ENCODE measurements at regions not wholly inside any gene's neighbourhood (a gene's known extent, or its start where the extent isn't known, plus 50 kb on each side); places are given as distances from the start of the nearest gene placed in this dataset.
"Not testable (repeated sequence)": the region's sequence is repeated elsewhere in the genome, so short reads cannot be mapped to it uniquely, and the experiment has no call there.

DNA sequence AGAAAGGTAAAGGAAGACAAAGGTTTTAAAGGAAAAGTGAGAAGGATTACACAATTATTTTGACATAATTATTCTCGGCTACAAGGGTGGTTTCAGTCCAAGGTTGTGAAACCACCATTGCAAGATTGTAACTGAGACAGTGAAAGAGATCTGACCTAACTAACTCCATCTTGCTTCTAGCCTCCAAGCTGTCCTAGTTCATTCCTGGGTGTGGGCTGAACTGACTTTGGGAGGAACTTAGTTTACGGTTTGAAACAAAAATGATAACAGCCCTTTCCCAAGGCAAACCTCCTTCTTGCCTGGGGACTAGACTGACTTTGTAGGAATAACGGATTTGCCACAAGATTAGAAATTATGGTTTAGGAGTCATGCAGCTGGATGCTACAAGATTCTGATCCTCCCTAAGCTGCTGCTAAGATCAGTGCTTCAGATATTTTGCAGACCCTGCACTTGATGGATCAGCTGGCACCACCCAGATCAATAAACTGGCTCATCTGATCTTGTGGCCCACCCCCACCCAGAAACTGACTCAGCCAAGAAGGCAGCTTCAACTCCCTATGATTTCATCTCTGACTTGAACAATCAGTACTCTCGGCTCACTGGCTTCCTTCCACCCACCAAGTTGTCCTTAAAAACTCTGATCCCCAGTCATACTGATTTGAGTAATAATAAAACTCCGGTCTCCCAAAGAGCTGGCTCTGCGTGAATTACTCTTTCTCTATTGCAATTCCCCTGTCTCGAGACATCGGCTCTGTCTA is 57.7 kb upstream of the AADACL2 start:
- DNase-seq: peak in 1 of 2 donors; percentile 34

DNA sequence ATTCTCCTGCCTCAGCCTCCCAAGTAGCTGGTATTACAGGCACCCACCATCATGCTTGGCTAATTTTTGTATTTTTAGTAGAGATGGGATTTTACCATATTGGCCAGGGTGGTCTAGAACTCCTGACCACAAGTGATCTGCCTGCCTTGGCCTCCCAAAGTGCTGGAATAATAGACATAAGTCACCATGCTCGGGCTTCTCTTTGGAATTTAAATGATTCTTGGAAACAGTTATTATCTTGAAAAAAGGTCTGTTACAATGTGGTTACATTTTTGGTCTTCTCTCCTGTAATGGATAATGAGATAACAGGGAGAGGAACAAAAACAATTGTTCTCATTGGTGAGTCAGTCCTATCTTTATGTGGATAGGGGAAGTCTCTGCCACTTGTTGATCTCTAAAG is 59.8 kb upstream of the AADACL2 start:
- DNase-seq: peak in 1 of 2 donors; percentile 3

DNA sequence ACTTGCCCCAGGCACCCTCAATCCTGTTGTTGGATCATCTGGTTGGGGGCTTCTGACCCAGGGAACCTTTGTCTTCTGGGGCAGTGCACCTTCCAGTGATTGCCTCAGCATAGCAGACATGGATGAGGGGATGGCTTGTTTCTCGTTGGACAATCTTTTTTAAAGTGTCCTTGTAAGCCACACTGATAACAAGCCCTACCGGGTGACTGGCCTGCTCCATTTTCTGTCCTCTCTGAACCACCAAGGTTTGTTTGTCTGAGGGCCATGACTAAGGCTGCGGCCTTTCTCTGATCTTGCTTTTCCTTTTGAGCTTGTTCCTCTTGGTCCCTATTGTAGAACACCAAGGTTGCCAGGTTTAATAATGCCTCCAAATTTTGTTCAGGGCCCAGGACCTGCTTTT is 66.0 kb upstream of the AADACL2 start:
- DNase-seq: not testable (repeated sequence)

DNA sequence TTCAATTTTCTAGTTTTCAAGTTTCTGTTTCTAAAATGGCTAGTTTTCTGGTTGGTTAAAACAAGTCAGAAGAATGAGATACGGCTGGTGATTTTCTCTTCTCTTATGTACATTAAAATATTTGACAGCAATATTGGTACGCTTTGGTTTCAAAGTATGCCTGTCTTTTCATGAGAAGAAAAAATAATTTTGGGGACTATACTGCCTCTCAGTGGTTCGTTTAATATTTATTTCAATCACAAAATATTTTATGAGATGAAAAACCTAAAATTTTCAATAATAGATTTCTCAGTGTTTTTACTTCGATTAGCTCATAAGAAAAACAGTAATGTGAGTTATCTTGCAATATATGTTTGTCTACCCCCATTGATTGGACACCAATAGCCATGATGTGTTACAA is 72.8 kb upstream of the AADACL2 start:
- DNase-seq: no peak

DNA sequence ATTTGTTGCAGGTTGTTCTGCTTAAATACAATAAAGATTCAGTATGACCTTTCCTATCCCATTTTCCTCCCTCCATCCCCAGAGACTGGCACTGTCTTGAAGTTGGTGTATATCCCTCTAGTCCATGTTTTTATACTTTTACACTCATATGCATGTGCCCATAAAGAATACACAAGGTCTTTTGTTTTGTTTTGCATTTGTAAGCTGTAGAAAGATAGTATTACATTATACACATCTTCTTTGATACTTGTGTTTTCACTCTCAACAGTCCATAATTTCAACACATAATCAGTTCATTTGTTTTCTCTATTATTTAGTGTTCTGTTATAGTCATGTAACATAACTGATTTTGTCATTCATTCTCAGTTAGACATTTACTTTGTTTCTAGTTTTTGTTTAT is 88.7 kb upstream of the AADACL2 start:
- DNase-seq: no peak

DNA sequence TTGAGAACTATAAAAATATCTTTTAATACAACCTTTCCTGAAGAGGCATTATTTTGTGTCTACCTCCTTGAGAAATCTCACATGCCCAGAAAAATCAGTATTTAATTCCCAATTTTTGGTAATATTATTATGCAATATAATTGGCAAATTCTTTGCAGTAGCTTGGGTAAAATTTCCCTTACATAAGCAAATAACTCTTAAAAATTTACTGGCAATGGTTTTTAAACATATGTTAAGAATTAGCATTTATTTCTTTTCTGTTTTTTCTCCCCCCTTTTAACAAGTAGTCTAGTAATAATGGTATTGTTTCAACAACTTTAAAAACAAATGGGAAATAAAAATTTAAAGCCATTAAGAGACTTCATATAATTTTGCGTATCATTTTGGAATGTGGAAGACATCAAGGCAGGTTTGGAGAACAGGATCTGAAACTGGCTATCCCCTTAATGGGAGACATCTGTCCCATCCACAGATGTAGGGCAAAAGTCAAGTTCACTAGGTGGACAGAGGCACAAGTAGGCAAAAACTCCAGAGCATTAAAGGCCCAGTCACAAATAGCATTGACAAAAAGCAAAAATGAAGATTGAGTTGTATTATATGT is 89.6 kb upstream of the AADACL2 start:
- DNase-seq: no peak

DNA sequence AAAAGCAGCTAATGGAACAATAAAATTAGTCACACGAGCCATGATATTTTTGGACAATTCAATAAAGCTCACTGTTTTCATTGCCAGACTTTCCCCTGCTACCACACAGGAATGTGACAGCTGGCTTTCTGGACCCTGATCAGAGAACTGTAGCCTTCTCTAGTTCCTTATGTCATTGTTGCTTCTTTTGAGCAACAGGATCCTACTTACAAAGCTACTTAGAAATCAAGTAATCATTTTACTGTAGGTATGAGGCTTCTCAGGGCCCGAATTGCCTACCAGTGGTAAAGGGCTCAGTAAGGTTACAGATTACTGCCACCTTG is 94.3 kb upstream of the AADACL2 start:
- no peak for DNase-seq

DNA sequence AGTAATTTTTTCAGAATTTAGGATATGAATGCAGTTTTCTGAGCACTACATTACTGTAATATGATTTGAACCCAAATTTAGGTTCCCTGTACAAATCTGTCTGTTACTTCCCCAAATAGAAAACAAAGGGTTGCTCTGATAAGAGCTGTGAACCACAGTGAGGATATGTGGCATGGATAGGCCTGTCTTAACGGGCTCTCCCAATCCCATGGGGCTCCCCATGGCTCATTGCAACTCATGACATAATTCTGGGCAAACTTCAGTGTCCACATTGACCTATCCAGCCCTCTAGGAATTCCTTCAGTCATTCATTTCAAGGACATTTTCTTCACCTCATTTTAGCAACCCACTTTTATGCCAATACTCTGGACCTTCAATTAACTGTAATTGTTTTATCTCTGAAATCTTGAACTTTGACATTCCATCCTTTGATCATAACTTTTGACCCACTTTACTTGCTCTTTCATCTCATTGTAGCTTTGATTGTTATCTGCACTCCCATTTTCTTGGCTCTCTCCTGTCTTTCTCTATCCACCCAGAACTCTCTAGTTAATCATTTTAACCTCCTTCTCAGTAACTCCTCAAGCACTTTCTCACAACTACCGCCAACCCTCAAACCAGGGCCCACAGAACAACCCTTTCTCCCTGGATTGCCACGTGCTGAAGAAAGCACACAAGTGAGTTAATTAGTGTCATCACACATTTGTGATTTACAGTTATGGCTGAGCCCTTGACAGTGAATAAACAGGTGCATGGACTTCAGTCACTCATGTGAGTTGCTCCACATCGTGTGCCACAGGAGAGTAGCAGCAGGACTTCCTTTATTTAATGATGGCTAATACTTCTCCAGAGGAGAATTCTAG is 94.9 kb upstream of the AADACL2 start:
- DNase-seq: no peak

DNA sequence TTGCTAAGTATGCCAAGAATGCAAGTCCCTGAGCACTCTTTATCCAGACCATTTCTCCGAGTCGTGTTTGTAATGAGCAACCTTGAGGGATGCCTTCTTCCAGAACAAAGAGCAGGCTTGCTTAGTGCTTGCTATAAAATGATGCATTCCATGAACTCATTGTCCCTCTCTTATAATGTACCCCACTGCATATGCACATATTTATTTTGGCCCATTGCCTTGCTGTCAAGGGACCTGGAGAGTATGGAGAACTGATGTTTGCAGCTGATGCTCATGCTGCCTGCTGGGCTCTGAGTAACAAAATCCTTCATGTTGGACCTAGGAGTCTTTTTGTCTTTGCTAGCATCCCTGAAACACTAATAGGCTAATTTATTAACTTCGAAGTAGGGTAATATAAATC is 97.8 kb upstream of the AADACL2 start:
- DNase-seq: no peak

DNA sequence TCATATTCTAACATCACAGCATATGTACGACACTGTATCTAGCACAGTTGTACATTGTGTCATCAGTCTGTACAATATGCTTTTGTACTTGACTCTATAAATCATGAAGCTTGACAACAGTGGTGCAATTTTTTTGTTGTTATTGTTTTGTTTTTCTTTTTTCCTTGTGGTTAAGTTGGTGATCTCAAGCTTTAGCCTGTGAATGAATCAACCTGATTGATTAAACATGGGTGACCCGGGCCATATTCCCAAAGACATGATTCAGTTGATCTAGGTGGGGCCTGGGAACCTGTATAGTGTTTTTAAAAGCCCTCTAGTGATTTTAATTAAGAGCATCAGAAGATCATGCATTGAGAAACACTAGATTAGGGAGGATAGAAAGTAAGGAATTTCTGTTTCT is 101.8 kb upstream of the AADACL2 start:
- DNase-seq: no peak

DNA sequence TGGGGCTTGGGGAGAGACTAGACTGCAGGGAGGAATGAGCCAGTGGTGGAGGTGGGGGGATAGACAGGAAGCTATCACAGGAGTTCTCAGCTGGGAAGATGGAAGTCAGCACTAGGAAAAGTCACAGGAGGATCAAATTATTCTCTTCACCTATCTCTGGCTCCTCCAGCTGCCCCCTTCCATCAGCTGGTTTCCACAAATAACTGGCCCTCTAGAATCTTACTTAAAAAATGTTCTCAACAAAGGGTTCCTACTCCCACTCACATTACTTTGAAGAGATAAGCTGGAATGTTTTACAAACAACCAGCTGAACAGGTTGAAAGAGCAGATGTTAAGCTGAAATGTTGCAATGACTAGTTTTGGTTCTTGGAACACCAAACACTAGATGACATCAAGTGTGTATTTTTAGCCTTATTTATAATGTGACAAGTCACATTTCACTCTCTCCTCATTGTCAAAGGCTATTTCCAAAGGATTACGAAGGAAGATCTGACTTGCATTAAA is 102.7 kb upstream of the AADACL2 start:
- peak in 1 of 2 donors; percentile 39 for DNase-seq

DNA sequence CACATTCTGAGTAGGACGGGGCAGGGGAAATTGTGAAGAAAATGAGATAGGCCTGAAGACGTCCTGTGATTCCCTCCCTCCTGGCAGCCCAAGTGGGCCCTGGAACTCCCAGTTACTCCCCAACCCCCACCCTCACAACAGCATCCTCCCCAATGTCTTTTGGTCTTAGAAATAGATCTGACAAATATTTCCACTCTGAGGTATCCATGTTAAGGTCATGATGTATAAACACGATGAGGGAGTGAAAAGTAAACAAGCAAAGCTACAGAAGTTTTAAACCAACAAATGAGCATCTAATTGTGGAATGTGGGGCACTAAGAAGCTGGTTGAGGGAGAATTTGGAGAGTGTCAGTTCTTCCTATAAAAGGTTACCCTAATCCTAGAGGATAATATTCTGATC is 103.7 kb upstream of the AADACL2 start:
- DNase-seq: no peak

DNA sequence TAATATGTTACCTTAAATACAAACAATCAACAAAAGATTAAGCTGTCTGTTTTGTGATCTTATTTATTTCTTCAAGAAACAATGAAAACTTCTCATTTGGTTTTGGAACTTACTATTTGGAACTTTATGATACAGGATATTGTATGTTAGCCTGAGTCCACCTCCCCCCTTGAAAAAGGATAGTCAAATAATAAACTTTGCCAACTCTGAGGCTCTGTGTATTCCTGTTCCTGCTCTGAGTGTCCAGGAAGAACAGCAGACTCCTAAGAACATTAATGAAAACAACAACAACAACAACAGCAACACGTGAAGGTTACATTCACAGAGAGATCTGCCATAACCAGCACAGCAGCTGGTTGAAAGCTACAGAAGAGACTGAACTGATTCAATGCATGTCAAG is 108.1 kb upstream of the AADACL2 start:
- DNase-seq: no peak

DNA sequence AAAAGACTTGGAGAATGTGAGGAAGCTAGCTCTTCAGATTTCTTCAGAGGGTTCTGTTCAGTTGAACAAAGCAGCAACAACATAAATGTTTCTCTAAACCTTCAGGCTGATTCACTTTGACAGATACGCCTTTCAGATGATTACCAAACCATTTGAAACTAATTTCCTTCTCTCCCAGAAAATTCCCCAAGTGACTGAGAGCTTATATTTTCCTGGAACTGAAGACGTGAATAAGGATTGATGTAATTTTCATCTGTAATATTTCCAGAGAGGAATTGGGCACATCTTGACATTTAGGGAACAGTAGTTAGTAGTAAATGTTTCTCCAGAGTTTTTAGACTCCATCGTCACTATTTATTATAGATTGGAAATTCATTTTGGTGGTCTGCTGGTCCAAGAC is 108.6 kb upstream of the AADACL2 start:
- no peak for DNase-seq

DNA sequence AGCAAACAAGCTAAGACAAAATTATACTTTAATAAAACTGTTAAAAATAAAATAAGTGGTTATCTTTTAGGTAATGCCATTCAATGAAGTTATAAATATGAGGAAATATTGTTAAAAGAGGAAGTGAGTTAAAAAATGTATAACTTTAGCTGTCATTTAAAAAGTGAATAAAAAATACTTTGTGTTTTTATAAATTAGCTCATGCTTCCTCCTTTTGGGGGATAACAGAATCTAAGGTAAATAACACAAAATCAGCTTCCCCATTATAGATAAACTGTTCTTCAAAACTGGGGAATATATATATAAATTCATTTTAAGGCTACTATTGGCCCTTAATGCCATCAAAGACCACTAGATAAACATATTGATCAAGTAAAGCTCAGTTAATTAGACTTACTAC is 113.7 kb upstream of the AADACL2 start:
- peak in 1 of 2 donors; percentile 14 for DNase-seq

DNA sequence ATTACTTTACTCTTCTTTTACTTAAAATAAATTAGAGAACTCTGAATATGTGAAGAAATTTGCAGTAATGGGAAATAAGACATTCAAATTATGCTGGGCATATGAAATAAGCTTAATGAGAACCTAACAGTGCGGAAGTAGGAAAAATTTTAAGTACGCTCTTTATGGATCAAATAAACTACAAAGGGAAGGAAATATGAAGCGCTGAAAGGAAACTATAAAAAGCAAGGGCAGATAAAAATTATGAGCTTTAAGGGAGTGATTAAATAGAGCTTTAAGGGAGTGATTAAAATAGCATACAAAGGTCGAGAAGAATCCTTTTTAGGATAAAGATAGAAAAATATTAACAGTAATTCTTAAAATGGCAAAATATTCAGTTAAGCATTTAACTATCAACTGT is 118.3 kb upstream of the AADACL2 start:
- no peak for DNase-seq

DNA sequence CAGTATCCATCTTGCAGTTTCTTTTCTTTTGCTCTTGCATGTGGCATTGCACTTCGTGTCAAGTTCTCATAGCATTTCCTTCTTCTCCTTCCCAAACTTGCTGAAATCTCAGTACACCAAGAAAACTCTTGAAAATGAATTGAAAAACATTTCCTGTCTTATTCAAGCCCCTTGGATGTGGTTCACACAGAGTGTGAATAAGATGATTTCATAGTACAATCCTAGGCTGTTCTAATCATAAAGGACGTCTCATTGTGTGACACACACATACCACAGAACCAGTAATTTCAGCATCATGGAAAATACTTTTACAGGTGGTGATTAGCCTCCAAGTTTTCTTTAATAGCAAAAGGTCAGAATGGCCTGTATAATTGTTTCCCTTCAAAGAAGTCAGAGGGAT is 121.6 kb upstream of the AADACL2 start:
- no peak for DNase-seq

DNA sequence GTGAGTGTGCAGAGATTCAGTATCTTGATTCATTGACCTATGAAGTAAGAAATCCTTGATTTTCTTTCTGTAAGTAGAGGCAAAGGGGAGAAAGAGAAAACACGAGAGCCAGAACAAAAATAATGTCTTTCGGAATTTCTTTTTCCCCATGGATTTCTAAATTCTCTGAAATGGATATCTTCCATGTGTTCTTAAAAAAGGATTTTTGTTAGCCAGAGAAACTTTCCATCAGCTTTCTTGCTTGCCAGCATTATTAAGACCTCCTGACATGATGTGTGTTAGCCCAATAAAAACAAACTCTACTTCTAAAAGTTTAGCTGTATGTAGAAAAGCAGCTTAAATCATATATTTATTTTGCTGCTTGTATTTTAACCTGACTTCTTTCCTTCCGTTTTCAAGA is 122.3 kb upstream of the AADACL2 start:
- no peak for DNase-seq

DNA sequence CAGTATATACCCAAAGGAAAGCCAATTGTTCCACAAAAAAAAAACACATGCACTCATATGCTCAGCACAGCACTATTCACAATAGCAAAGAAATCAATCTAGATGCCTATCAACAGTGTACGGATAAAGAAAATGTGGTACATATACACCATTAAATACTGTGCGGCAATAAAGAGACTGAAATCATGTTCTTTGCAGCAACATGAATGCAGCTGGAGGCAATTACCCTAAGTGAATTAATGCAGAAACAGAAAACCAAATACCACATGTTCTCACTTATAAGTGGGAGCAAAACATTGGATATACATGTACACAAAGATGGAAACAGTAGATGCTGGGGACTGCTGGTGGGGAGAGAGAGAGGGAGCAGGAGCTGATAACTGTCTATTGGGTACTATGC is 124.2 kb upstream of the AADACL2 start:
- DNase-seq: no peak

DNA sequence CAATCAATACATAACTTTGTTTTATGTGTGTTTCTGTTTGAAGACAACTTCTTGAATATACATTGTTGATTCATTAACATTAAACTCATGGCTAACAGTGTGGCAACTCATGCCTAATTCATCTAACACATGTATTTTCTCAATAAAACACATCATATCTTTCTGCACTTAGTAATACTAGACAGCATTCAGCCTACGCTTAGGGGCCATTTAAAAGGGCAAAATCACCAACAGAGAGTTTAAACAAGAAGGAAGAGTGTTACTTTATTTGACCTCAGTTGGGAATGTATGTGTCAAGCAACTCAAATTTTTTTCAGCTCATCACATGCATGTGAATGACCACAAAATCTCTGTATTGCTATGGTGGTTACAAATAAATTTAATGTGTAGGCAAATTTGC is 128.8 kb upstream of the AADACL2 start:
- no peak for DNase-seq

DNA sequence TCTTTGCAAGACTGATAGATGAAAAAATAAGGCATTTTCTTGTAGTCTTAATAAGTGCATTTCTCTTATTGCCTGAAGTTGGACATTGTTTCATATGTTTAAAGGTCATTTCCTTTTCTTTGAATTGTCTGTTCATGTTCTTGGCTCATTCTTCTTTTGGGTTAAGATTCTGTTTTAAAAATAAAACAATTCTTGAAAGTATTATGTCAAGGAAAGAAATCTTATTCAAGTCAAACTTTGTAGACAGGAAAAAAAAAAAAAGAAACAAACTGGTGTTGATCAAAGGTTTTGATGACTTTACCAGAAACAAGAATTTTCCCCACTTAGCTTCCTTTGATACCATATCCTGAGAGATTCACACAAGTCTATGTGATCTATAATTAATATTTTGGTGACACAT is 132.9 kb upstream of the AADACL2 start:
- DNase-seq: no peak

DNA sequence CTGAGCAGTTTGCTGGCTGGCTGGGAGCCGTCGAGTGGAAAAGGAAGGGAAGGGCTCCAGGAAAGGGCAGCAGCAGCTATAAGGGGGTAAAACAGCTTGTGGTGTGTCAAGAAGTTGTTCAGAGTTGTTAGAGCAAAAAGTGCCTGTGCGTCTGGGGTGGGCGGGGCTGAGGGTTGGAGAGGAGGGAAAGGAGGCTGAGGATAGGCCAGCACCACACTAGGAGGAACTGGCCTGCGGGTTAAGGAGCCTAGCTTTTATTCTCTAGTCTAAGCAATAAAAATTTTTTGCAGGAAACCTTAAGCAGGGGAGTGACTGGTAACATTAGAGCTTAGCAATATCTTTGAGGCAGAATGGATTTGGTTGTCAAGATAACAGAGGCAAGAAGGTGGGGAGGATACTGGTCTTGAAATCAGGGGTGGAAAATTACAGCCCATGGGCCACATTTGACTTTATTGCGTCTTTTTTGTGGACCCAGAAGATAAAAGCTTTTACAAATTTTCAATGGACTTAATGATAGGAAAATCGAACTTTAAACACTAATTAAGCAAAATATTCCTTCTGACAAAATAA is 134.5 kb upstream of the AADACL2 start:
- no peak for DNase-seq

DNA sequence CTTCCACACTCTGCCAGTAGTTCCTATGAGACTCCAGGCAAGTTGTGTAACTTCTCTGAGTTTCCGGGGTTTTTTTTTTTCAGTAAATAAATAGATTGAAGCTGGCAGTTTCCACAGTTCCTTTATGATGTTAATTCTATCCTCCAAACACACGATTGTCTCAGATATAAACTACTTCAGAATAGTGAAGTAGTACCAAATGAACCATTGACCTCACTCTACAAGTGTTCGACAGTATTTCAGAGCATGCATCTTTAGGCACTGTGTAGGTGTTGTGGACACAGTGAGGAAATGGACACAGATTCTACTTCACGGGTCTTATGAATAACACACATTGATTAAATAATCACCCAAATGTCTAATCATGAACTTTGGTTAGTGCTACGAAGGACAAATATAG is 136.1 kb upstream of the IGSF10 start:
- DNase-seq: no peak

DNA sequence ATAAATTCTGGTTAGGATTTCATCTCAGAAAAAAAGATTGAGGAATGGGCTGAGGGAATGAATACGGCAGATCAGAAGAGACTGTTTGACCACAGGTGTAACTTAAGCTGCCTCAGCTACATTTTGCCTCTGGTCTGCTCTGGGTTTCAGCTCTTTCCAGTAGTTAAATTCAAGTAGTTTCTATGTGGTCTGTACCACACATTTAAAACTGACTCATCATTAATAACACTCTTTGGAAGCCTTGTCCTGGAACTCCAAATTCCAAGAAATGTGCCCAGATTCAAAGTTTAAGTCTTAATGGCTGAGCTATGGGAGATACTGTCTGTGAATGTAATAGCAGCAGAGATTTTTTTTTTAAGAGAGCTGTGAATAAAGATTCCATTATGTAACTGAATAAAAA is 133.1 kb upstream of the IGSF10 start:
- DNase-seq: no peak
